Limb (tissue), 2 donors: ENCODE measurements at regions not wholly inside any gene's neighbourhood (a gene's known extent, or its start where the extent isn't known, plus 50 kb on each side); places are given as distances from the start of the nearest gene placed in this dataset.
"Not testable (repeated sequence)": the region's sequence is repeated elsewhere in the genome, so short reads cannot be mapped to it uniquely, and the experiment has no call there.

Source experiments
- DNase-seq, 2 donors: peaks; one replicate each; pipeline ENCODE4 v3.0.0-alpha.2; 2016; ENCODE audit errors: extremely low spot score in 2 of 2

DNA sequence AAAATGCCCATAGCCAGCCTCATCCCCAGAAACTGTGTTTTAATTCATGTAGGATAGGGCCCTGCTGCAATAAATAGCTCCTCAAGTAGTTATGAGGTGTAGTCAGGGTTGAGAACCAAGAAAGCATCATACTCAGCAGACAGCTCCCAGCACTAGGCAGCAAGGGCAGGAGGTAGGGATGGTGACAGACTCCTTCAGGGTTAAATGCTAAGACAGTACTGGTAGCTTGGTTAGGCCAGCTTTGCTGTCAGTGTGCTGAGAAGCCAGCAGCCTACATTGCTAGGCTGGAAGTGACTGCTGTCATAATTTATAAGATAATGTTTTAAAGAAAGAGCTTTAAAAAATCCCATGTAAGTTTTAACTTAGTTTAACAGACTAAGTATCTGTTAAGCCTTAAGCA lies 113.9 kb upstream of the IMMP2L start:
- DNase-seq, result no peak

- no peak for DNase-seq
Measured at GRCh38 chr7:111672901-111673300, 110.6 kb upstream of the IMMP2L start.

GRCh38 chr7:111671927-111672326 lies 109.6 kb upstream of the IMMP2L start:
- DNase-seq, result no peak

GRCh38 chr7:111668711-111669110 lies 106.4 kb upstream of the IMMP2L start:
- DNase-seq, result no peak

GRCh38 chr7:111667488-111667887 lies 105.2 kb upstream of the IMMP2L start:
- DNase-seq, result no peak

GRCh38 chr7:111666260-111666659 lies 104.0 kb upstream of the IMMP2L start:
- DNase-seq, result no peak

- no peak for DNase-seq
Measured at GRCh38 chr7:111663771-111664170, 101.5 kb upstream of the IMMP2L start.

GRCh38 chr7:111662386-111662785 lies 100.1 kb upstream of the IMMP2L start:
- no peak for DNase-seq

DNA sequence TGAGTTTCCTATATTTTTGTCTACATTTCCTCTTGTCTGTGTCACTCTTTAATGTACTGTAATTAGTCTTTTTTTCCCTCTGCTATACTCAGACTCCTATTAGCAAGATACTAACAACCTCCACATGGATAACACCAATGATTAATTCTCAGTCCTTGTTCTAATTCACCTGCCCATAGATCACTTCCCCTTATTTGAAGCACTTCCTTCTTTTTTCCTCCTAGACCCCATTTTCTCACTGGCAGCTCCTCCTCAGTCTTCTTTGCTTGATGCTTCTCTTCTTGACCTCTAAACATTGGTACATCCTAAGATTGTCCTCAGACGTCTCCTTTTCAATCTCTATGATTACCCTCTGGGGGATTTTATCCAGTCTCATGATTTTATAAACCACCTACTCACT lies 98.2 kb upstream of the IMMP2L start:
- DNase-seq, result no peak

- no peak for DNase-seq
Measured at GRCh38 chr7:111658546-111658945, 96.3 kb upstream of the IMMP2L start.

DNA sequence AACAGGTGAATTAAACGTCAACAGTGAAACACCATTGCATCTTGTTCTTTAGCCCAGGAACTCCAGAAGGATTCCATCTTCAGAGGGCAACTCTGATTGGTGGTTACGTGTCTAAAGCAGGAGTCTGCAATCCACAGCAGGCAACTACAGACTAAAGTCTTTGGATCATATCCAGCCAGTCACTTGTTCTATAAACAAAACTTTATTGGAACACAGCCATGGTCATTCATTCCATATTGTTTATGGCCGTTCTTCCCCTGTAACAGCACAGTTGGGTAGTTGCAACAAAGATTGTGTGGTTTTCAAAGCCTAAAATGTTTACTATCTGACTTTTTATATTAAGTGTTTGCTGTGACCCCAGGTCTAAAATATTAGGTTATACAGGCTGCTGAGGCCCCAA lies 94.7 kb upstream of the IMMP2L start:
- no peak for DNase-seq

DNA sequence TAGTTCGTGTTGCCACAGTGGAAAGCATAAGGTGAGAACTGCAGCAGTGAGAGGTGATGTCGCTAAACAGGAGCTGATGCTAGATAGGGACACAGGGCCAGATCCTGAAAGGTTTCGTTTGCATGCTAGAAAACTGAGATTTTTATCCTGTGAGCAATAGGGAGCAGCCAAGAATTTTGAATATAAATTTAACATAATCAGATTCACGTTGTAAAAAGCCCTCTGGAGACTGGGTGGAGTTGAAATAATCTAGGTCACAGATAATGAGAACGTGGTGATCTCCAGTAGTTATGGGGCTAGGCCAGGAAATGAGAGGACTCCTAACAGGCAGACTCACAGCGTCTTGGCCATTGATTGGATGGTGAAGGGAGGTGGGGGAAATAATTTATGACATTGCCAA lies 92.1 kb upstream of the IMMP2L start:
- no peak for DNase-seq

- no peak for DNase-seq
Measured at GRCh38 chr7:111653846-111654245, 91.6 kb upstream of the IMMP2L start.

DNA sequence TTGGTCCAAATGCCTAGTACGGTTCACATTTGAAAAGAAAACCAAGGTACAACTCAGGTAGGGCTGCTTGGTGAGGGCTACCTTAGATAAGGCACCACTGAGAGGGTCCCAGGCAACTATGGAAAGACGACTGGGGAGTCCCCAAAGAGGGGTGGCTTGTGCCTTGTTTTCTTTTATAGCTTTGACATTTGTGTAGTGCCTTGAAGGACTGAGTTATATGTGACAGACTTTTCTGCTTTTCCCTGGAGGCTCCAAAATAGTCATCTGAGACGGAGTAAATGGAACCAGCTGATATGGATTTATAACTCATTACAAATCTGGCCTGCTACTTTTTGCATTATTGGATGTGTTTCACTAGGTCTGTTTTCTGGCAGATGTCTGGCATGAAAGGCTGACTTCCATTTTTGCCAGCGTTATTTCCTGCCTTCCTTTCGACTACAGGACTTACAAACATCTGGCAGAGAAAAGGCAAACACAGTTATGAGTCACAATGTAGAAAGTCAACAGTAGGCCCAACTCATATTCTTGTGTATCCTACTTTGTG lies 88.2 kb upstream of the IMMP2L start:
- DNase-seq, result peak in 1 of 2 donors; percentile 57

DNA sequence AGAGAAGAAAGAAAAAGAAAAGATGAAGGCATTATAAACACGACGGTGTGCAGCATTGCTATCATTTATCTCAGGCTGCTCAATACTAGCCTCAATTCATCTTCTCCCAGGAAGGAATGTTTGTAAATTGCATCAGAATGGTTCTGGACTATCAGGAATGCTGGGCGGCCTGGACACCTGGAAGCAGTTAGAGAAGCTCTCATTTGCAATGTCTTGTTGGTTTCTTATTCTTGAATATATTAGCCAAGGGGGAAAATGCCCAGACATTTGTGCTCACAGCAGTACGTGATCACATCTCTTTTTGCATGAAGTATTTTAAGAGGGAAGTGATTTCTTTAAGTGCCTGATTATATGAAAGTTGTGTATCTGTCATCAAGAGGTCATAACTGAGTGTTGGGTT lies 85.6 kb upstream of the IMMP2L start:
- DNase-seq, result no peak

- DNase-seq, result not testable (repeated sequence)
Measured at GRCh38 chr7:111644595-111644994, 82.3 kb upstream of the IMMP2L start.

DNA sequence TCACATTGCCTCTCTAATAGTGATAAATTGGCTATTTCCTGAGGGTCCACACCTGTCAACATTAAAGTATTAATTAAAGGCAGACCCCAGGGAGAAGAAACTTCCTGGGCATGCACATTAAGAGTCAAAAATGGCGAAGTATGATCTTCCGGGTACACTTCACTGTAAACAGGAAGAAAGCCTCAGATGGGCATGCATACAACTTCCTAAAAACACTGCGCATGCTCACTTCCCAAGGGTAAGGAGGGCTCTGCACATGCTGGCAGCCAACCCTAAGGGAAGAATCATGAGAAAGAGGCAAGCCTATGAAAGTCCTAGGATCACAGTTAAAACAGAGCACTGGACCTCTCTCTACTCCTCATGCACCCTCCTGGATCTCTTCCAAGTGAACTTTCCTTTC lies 80.1 kb upstream of the IMMP2L start:
- no peak for DNase-seq

- no peak for DNase-seq
Measured at GRCh38 chr7:111640416-111640815, 78.1 kb upstream of the IMMP2L start.

DNA sequence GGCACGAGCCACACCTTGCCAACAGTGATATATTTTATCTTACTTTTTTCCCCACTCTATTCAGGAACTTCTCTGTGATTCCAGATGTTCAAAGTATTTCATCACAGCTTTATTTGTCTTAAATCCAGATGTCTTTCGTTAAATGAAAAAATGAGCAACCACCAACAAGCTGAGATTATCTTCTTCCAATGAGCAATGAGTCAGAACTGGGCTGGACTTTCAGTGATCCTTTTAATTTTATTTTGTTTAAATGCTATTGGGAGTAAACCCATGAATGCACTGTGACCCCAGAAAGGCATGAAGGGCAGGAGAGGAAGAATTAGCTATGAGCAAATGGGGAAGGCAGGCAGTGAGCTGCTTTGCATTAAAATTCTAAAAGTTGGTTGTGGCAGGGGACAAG lies 77.6 kb upstream of the IMMP2L start:
- DNase-seq, result peak in 1 of 2 donors; percentile 47

DNA sequence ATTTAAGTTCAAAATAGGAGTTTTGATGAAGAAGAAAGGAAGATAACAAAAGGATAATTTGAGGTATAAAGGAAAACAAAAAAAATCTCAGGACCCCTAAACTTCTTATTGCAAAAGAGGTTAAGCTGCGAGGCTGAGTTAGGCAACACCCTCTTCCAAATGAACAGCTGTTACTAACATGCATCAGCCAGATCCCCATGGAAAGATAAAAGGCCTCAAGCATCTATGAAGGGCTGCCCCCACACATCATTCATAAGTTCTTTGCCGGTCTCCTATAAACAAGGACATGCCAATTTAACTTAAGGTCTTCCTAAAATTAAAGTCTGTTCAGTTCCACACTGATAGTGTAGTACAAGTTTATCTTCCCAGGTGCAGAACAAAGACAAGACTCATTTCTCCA lies 75.8 kb upstream of the IMMP2L start:
- DNase-seq, result no peak

- no peak for DNase-seq
Measured at GRCh38 chr7:111633878-111634277, 71.6 kb upstream of the IMMP2L start.

DNA sequence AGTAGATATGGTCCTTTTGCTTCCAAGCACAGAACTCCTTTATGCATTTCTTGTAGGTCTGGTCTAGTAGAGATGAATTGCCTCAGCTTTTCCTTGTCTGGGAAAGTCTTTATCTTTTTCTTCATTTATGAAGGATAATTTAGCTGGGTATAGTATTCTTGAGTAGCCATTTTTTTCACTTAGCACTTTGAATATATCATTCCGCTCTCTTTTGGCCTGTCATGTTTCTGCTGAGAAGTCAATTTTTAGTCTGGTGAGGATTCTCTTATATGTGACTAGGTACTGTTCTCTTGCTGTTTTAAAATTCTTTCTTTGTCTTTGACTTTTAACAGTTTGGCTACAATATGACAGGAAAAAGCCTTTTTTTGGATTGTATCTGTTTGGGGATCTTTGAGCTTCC lies 68.6 kb upstream of the IMMP2L start:
- no peak for DNase-seq

GRCh38 chr7:111622084-111622483 lies 59.8 kb upstream of the IMMP2L start:
- no peak for DNase-seq
